ENCODE measurements at regions not wholly inside any gene's neighbourhood (a gene's known extent, or its start where the extent isn't known, plus 50 kb on each side); places are given as distances from the start of the nearest gene placed in this dataset.

DNA sequence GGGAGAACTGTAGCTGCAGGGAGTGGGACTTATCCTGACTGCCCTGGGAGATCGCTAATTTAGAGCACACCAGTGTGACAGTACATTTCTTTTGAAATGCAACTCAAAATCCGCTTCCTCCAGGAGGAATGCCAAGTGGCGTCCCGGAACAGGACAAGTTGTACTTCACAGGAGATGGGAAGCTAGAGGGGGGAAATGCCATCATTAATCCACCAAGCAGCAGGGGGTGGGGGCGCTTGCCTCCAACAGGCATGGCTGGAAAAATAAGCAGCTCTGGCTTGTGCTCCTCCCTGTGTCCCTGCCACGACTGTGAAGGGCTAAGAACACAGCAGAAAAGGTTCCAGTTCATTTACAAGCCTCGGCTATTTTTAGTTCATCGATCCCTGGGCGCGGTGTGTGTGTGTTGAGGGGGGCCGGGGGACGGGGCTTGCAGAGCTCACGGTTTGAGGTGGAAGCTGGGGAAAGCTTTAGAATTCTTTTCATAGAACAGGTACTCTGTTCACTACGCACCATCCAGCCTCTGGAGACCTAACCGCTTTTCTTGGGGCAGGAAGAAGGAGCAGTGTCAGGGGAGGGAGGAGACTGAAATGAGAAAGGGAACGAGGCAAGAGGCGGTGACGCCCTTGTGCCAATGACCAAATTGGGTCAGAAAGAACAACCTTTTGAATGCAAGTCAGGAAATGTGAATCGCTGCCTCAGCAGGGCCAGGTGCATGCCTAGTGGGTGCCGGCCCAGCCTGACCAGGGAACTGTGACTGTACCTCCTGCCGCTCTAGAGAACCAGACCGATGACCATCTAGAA, 51.8 kb upstream of the DGKG start:
- H3K4me3 ChIP-seq (replicated peaks; ENCODE audit: low read depth, low read length): peak overlapping the region; percentile 7
- DNase-seq (ENCODE audit: extremely low read depth, low read depth): no peak
- TF ChIP-seq, protein P1, sequence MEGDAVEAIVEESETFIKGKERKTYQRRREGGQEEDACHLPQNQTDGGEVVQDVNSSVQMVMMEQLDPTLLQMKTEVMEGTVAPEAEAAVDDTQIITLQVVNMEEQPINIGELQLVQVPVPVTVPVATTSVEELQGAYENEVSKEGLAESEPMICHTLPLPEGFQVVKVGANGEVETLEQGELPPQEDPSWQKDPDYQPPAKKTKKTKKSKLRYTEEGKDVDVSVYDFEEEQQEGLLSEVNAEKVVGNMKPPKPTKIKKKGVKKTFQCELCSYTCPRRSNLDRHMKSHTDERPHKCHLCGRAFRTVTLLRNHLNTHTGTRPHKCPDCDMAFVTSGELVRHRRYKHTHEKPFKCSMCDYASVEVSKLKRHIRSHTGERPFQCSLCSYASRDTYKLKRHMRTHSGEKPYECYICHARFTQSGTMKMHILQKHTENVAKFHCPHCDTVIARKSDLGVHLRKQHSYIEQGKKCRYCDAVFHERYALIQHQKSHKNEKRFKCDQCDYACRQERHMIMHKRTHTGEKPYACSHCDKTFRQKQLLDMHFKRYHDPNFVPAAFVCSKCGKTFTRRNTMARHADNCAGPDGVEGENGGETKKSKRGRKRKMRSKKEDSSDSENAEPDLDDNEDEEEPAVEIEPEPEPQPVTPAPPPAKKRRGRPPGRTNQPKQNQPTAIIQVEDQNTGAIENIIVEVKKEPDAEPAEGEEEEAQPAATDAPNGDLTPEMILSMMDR (IDR thresholded peaks at IDR 0.05; ENCODE audit: low read depth, low read length, missing control alignments): no peak

DNA sequence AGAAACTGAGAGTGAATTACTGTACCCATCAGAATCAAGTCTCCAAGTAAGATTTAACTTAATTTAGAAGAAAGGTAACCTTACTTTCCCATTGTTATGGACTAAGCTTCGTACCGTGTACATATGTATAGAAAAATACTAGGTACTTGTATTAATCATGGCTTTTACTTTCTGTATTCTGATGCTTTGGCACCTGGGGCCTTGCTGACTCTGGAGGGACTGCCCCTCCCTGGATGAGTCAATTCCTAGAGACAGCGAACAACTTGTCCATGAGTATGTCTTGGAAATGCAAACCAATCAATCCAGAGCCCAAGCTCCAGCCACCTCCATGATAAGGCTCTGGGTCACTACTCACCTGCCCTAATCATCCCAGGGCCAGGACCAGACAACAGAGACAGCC, 50.0 kb upstream of the DGKG start:
- DNase-seq (ENCODE audit: extremely low read depth, low read depth): no peak
- TF ChIP-seq, protein P1 (IDR thresholded peaks at IDR 0.05; ENCODE audit: low read depth, low read length, missing control alignments): no peak
- H3K4me3 ChIP-seq (replicated peaks; ENCODE audit: low read depth, low read length): no peak overlapping the region
